Endothelial cell of umbilical vein (primary cell): ENCODE measurements at regions not wholly inside any gene's neighbourhood (a gene's known extent, or its start where the extent isn't known, plus 50 kb on each side); places are given as distances from the start of the nearest gene placed in this dataset.

ENCODE experiments used
- BruUV-seq: library from RNA; stranded (reverse); fragments of 400-500 nt; replicated peaks from 2 replicates; lab custom pipeline; 2021; lab: Mats Ljungman, UMichigan
- CTCF ChIA-PET: fragments of 300-600, 350-600 bp; sonication (Branson Sonifier 250); formaldehyde crosslinking; loops from one replicate; lab custom pipeline; 2021; ENCODE audit warnings: antibody characterized with exemption, inconsistent platforms; lab: Charles Lee
- POLR2A ChIA-PET: fragments of 300-600, 350-600 bp; sonication (Branson Sonifier 250); formaldehyde crosslinking; loops from one replicate; lab custom pipeline; 2021; ENCODE audit warnings: antibody characterized with exemption, inconsistent platforms; lab: Charles Lee
- DNase-seq: peaks from one replicate; pipeline ENCODE4 v3.0.0-alpha.2; 2011; ENCODE audit warnings: low read depth, low spot score
- FAIRE-seq: peaks from 2 replicates; lab custom pipeline; 2011; peaks lifted over from hg19 to GRCh38; lab: Jason Lieb, UNC
- H2AFZ ChIP-seq: 2 replicates; pipeline ENCODE4 v1.6.0; 2012; ENCODE audit warnings: low read depth, low read length, control low read depth, inconsistent platforms
- H3K27ac ChIP-seq: 2 replicates; pipeline ENCODE4 v1.5.1; 2011; ENCODE audit warnings: low read depth, mild to moderate bottlenecking, control low read depth, low read length, moderate library complexity; ENCODE audit not compliant: insufficient read depth
- H3K27me3 ChIP-seq, 2 experiments: 2 replicates each; pipeline versions ENCODE4 v1.6.0 to v1.6.1; 2011; ENCODE audit warnings: low read length in 2 of 2, mixed read lengths in 1 of 2; ENCODE audit not compliant: control insufficient read depth in 2 of 2, insufficient read depth in 2 of 2
- H3K36me3 ChIP-seq, 2 experiments: 2 replicates in 1 of 2; 3 replicates in 1 of 2; pipeline ENCODE4 v1.5.1; 2011; ENCODE audit warnings: low read length in 2 of 2, mild to moderate bottlenecking in 1 of 2, moderate library complexity in 1 of 2; ENCODE audit not compliant: control insufficient read depth in 2 of 2, insufficient read depth in 2 of 2; ENCODE audit errors: extremely low read depth in 1 of 2
- H3K4me1 ChIP-seq: 3 replicates; pipeline ENCODE4 v1.5.1; 2011; ENCODE audit warnings: mild to moderate bottlenecking, low read length; ENCODE audit not compliant: control insufficient read depth, insufficient read depth; ENCODE audit errors: extremely low read depth
- H3K4me2 ChIP-seq: 2 replicates; pipeline ENCODE4 v1.6.1; 2011; ENCODE audit warnings: low read length, control low read depth, mixed read lengths; ENCODE audit not compliant: insufficient read depth
- H3K4me3 ChIP-seq, 3 experiments: fragments of 200-600 bp in 1 of 3; sonication (generic), shearing (Covaris generic) in 1 of 3; replicated peaks in 1 of 3; 2 replicates each; pipeline ENCODE4 v1.5.1; 2011 to 2016; ENCODE audit warnings: control low read depth in 3 of 3, low read length in 3 of 3, mild to moderate bottlenecking in 2 of 3, inconsistent platforms in 1 of 3, low read depth in 1 of 3, moderate library complexity in 1 of 3; ENCODE audit not compliant: insufficient read depth in 1 of 3
- H3K79me2 ChIP-seq: 2 replicates; pipeline ENCODE4 v1.6.0; 2012; ENCODE audit warnings: low read length, inconsistent platforms; ENCODE audit not compliant: control insufficient read depth, insufficient read depth
- H3K9ac ChIP-seq: replicated peaks from 2 replicates; pipeline ENCODE3; 2011; ENCODE audit warnings: low read length, control low read depth; ENCODE audit not compliant: insufficient read depth; ENCODE audit errors: extremely low read depth
- H3K9me1 ChIP-seq: replicated peaks from 3 replicates; pipeline ENCODE4 v1.6.0; 2011; ENCODE audit warnings: mild to moderate bottlenecking, low read length; ENCODE audit not compliant: control insufficient read depth, insufficient read depth; ENCODE audit errors: extremely low read depth
- H3K9me3 ChIP-seq: replicated peaks from 2 replicates; pipeline ENCODE4 v1.5.1; 2012; ENCODE audit warnings: low read length, inconsistent platforms; ENCODE audit not compliant: control insufficient read depth, insufficient read depth
- H4K20me1 ChIP-seq: replicated peaks from 2 replicates; pipeline ENCODE3; 2011; ENCODE audit warnings: mild to moderate bottlenecking, low read length; ENCODE audit not compliant: control insufficient read depth, insufficient read depth; ENCODE audit errors: extremely low read depth
- EZH2 ChIP-seq: IDR thresholded peaks from 2 replicates; pipeline ENCODE4 v1.6.1; 2012; ENCODE audit warnings: borderline replicate concordance, low read depth, mild to moderate bottlenecking, moderate library complexity, low read length, inconsistent platforms; ENCODE audit not compliant: severe bottlenecking
- FOS ChIP-seq: IDR thresholded peaks from 2 replicates; pipeline ENCODE4 v1.6.1; 2011; ENCODE audit warnings: mild to moderate bottlenecking, low read length, moderate library complexity, borderline replicate concordance; ENCODE audit not compliant: insufficient read depth
- GATA2 ChIP-seq: IDR thresholded peaks from 2 replicates; pipeline ENCODE4 v1.7.0; 2011; ENCODE audit warnings: low read depth, mild to moderate bottlenecking, moderate library complexity, mixed read lengths, low read length; ENCODE audit not compliant: insufficient read length, insufficient read depth
- JUN ChIP-seq: IDR thresholded peaks from 2 replicates; pipeline ENCODE4 v1.6.1; 2011; ENCODE audit warnings: borderline replicate concordance, low read depth; ENCODE audit not compliant: insufficient read length, insufficient read depth
- MAX ChIP-seq: IDR thresholded peaks from 2 replicates; pipeline ENCODE4 v1.6.1; 2011; ENCODE audit not compliant: insufficient read depth, insufficient read length
- MYC ChIP-seq: IDR thresholded peaks from one replicate; pipeline ENCODE4 v1.6.1; 2011; ENCODE audit warnings: mild to moderate bottlenecking, low read depth, low read length
- POLR2A ChIP-seq: IDR thresholded peaks from 2 replicates; pipeline ENCODE4 v1.6.1; 2012; ENCODE audit warnings: low read depth, mild to moderate bottlenecking, control low read depth, low read length
- POLR2AphosphoS5 ChIP-seq: IDR thresholded peaks from 2 replicates; pipeline ENCODE4 v1.6.1; 2012; ENCODE audit warnings: low read depth, mild to moderate bottlenecking, control low read depth, low read length, moderate library complexity; ENCODE audit not compliant: insufficient read depth
- dilution Hi-C: fragments of 300-500 bp; cut with MboI; formaldehyde crosslinking; loops from one replicate; pipeline ENCODE4 v1.15.0; 2019; ENCODE audit warnings: low sequenced_read_pairs; ENCODE audit not compliant: extremely low pct_ligation_motif_present
- intact Hi-C: fragments of 100-400 bp; cut with micrococcal nuclease; formaldehyde crosslinking; loops from one replicate; pipeline ENCODE4 v1.10.0; 2022
- TF ChIP-seq, protein P1 (sequence below), 2 donors: IDR thresholded peaks; 1 replicate in 1 of 2; 2 replicates in 1 of 2; pipeline ENCODE4 v1.5.1; 2011; ENCODE audit warnings: low read length in 2 of 2, mild to moderate bottlenecking in 2 of 2, moderate library complexity in 2 of 2, control low read depth in 1 of 2, inconsistent platforms in 1 of 2, low read depth in 1 of 2; ENCODE audit not compliant: insufficient read depth in 1 of 2; ENCODE audit errors: extremely low read depth in 1 of 2

DNA sequence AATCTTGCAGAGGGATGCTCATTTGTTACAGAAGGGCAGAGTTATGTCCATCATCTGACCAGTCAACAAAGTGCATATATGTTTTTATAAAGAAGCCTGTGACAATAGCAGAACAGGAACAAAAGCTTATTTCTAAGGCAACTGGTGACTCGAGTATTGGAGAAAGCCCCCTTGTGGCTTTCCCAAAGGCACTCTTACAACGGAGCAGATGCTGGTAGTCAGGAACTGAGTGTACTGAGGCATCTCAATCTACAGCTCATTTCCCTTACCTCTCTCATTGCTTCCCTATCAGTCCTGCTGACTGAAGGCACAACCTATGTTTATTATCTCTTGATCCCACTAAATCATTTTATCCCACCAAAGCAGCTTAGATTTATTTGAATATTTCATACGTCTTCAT lies 557.1 kb upstream of the CHAC2 start:
- TF ChIP-seq, protein P1, sequence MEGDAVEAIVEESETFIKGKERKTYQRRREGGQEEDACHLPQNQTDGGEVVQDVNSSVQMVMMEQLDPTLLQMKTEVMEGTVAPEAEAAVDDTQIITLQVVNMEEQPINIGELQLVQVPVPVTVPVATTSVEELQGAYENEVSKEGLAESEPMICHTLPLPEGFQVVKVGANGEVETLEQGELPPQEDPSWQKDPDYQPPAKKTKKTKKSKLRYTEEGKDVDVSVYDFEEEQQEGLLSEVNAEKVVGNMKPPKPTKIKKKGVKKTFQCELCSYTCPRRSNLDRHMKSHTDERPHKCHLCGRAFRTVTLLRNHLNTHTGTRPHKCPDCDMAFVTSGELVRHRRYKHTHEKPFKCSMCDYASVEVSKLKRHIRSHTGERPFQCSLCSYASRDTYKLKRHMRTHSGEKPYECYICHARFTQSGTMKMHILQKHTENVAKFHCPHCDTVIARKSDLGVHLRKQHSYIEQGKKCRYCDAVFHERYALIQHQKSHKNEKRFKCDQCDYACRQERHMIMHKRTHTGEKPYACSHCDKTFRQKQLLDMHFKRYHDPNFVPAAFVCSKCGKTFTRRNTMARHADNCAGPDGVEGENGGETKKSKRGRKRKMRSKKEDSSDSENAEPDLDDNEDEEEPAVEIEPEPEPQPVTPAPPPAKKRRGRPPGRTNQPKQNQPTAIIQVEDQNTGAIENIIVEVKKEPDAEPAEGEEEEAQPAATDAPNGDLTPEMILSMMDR (IDR thresholded peaks at IDR 0.05; ENCODE audit: extremely low read depth in 1 of 2, insufficient read depth in 1 of 2, low read depth in 1 of 2, low read length in 2 of 2): no peak
- TF ChIP-seq MAX: no peak
- no peak for TF ChIP-seq FOS
- no peak for TF ChIP-seq MYC
- no peak for TF ChIP-seq JUN
- TF ChIP-seq POLR2AphosphoS5: no peak
- no peak for TF ChIP-seq EZH2
- no peak for TF ChIP-seq POLR2A
- TF ChIP-seq GATA2: no peak
- POLR2A ChIA-PET: no interaction called here
- Histone ChIP-seq H3K9me1 (no peaks in the 10 kb centered on the region), H3K79me2 (no peaks in the 10 kb centered on the region), H3K9ac (no peak overlapping the region), H3K27me3 (no peaks in the 10 kb centered on the region), H3K9me3 (no peaks in the 10 kb centered on the region), H3K4me2 (no peak overlapping the region), H3K36me3 (no peaks in the 10 kb centered on the region), H3K4me1 (no peaks in the 10 kb centered on the region), H2AFZ (no peak overlapping the region), H3K27ac (no peak overlapping the region), H4K20me1 (no peaks in the 10 kb centered on the region), H3K4me3 (no peak overlapping the region)
- dilution Hi-C loops (no loop called here), intact Hi-C loops (no loop called here)
- CTCF ChIA-PET: no interaction called here
- FAIRE-seq (no peak), DNase-seq (no peak)
- BruUV-seq: no TSS peak
